K562 (cell line): ENCODE measurements at regions not wholly inside any gene's neighbourhood (a gene's known extent, or its start where the extent isn't known, plus 50 kb on each side); places are given as distances from the start of the nearest gene placed in this dataset.

Experiments
- ATAC-seq: fragments of 200-7000 bp; cut with Tn5 transposase; 3 replicates; pipeline ENCODE4 v1.9.1; 2020; ENCODE audit warnings: moderate library complexity
- BruUV-seq: library from RNA; stranded (reverse); fragments of 400-500 nt; replicated peaks from 2 replicates; lab custom pipeline; 2021; lab: Mats Ljungman, UMichigan
- CTCF ChIA-PET: fragments of 300-600 bp; formaldehyde crosslinking; extraction: SDS; loops from one replicate; lab custom pipeline; 2021; ENCODE audit warnings: low intra/inter-chr PET ratio; lab: Yijun Ruan, JAX
- POLR2A ChIA-PET: fragments of 300-600, 350-650 bp; sonication (Branson Sonifier 250); formaldehyde crosslinking; extraction: SDS; loops from one replicate; lab custom pipeline; 2021; ENCODE audit warnings: antibody characterized with exemption, inconsistent platforms; lab: Yijun Ruan, JAX
- DNase-seq, 4 experiments: peaks; one replicate each; pipeline versions ENCODE4 v3.0.0 to v3.0.0-alpha.2; 2011 to 2018; ENCODE audit warnings: low spot score in 3 of 4, mixed read lengths in 3 of 4; ENCODE audit errors: extremely low read depth in 1 of 4
- FAIRE-seq: peaks from 2 replicates; lab custom pipeline; 2011; peaks lifted over from hg19 to GRCh38; lab: Jason Lieb, UNC
- H2AFZ ChIP-seq: 2 replicates; pipeline ENCODE4 v1.6.0; 2011; ENCODE audit warnings: low read depth, low read length, control low read depth, inconsistent platforms
- H3K27ac ChIP-seq: fragments of 200-600 bp; 3 replicates; pipeline ENCODE4 v1.8.0; 2011; ENCODE audit warnings: low read depth, mild to moderate bottlenecking, control low read depth, inconsistent platforms, low read length, moderate library complexity, mixed read lengths; ENCODE audit errors: extremely low read depth
- H3K27me3 ChIP-seq, 2 experiments: fragments of 300-600 bp in 1 of 2; 2 replicates in 1 of 2; 3 replicates in 1 of 2; pipeline versions ENCODE4 v1.6.0 to v1.8.0; 2011; ENCODE audit warnings: inconsistent platforms in 2 of 2, low read length in 2 of 2, mild to moderate bottlenecking in 1 of 2, mixed read lengths in 1 of 2, moderate library complexity in 1 of 2; ENCODE audit not compliant: control insufficient read depth in 2 of 2, insufficient read depth in 2 of 2
- H3K36me3 ChIP-seq: fragments of 300-600 bp; 3 replicates; pipeline ENCODE4 v1.8.0; 2011; ENCODE audit warnings: mild to moderate bottlenecking, low read length, inconsistent platforms; ENCODE audit not compliant: control insufficient read depth, insufficient read depth
- H3K4me1 ChIP-seq, 2 experiments: fragments of 200-600 bp in 1 of 2; replicated peaks in 1 of 2; 2 replicates in 1 of 2; 3 replicates in 1 of 2; pipeline versions ENCODE4 v1.5.1 to v1.8.0; 2011; ENCODE audit warnings: inconsistent platforms in 2 of 2, low read length in 2 of 2, mild to moderate bottlenecking in 1 of 2, mixed read lengths in 1 of 2, moderate library complexity in 1 of 2; ENCODE audit not compliant: control insufficient read depth in 2 of 2, insufficient read depth in 2 of 2
- H3K4me2 ChIP-seq: 2 replicates; pipeline ENCODE4 v1.6.1; 2011; ENCODE audit warnings: low read length, control low read depth, inconsistent platforms, mixed read lengths; ENCODE audit not compliant: insufficient read depth
- H3K4me3 ChIP-seq: fragments of 200-600 bp; sonication (generic), shearing (Covaris generic); 2 replicates; pipeline ENCODE4 v1.5.1; 2016; ENCODE audit warnings: control low read depth, inconsistent platforms
- H3K79me2 ChIP-seq: fragments of 200-600 bp; 3 replicates; pipeline ENCODE4 v1.8.0; 2011; ENCODE audit warnings: low read length, inconsistent platforms; ENCODE audit not compliant: control insufficient read depth, insufficient read depth
- H3K9ac ChIP-seq, 2 experiments: 2 replicates each; pipeline versions ENCODE4 v1.6.0 to v1.6.1; 2011; ENCODE audit warnings: low read depth in 2 of 2, low read length in 2 of 2, control low read depth in 1 of 2, inconsistent platforms in 1 of 2, mild to moderate bottlenecking in 1 of 2, mixed read lengths in 1 of 2; ENCODE audit not compliant: insufficient read depth in 1 of 2
- H3K9me1 ChIP-seq: one replicate; pipeline ENCODE4 v1.6.0; 2011; ENCODE audit warnings: inconsistent platforms, mild to moderate bottlenecking, low read length, moderate library complexity; ENCODE audit not compliant: control insufficient read depth, insufficient read depth
- H3K9me3 ChIP-seq: replicated peaks from 2 replicates; pipeline ENCODE4 v1.5.1; 2011; ENCODE audit warnings: low read depth, low read length, inconsistent platforms; ENCODE audit not compliant: control insufficient read depth, insufficient read depth
- H4K20me1 ChIP-seq: replicated peaks from 2 replicates; pipeline ENCODE4 v1.6.1; 2011; ENCODE audit warnings: low read length, inconsistent platforms, mixed read lengths; ENCODE audit not compliant: control insufficient read depth, insufficient read depth
- KLF13 ChIP-seq: fragments of 450-650 bp; IDR thresholded peaks from 2 replicates; pipeline ENCODE4 v1.6.1; 2016; ENCODE audit warnings: missing genetic modification characterization, low read depth, mild to moderate bottlenecking, missing compliant biosample characterization, moderate library complexity, borderline replicate concordance
- MEIS2 ChIP-seq: fragments of 450-650 bp; IDR thresholded peaks from 2 replicates; pipeline ENCODE4 v1.6.1; 2014; ENCODE audit warnings: mild to moderate bottlenecking; ENCODE audit not compliant: partially characterized antibody
- RERE ChIP-seq: sonication (generic); formaldehyde crosslinking; IDR thresholded peaks from 2 replicates; pipeline ENCODE4 v1.8.0; 2023; ENCODE audit warnings: missing genetic modification reagents, mild to moderate bottlenecking, borderline replicate concordance
- ZNF134 ChIP-seq: fragments of 250-450 bp; sonication (Bioruptor Pico); conservative IDR thresholded peaks from 2 replicates; pipeline ENCODE4 v1.4.0; 2020
- ZNF398 ChIP-seq: fragments of 250-450 bp; sonication (Bioruptor Pico); IDR thresholded peaks from 2 replicates; pipeline ENCODE4 v1.8.0; 2021; ENCODE audit warnings: moderate library complexity, mild to moderate bottlenecking, inconsistent platforms
- ZNF41 ChIP-seq: fragments of 250-450 bp; sonication (Bioruptor Pico); conservative IDR thresholded peaks from 2 replicates; pipeline ENCODE4 v1.4.0; 2020; ENCODE audit warnings: mild to moderate bottlenecking
- WGBS: fragments of 100-300 bp; shearing (Covaris generic); methylation state at CpG from one replicate; pipeline ENCODE4 v1.1.6; 2016; ENCODE audit warnings: low coverage, mixed read lengths; ENCODE audit not compliant: insufficient coverage; ENCODE audit errors: missing lambda C conversion rate; 5-methylcytosine and 5-hydroxymethylcytosine counted together
- in situ Hi-C: fragments of 300-500 bp; cut with MboI; formaldehyde crosslinking; loops from 4 replicates; pipeline ENCODE4 v1.15.0; 2018; ENCODE audit warnings: inconsistent platforms, mixed read lengths
- intact Hi-C: fragments of 100-400 bp; cut with micrococcal nuclease; formaldehyde crosslinking; loops from 2 replicates; pipeline ENCODE4 v1.14.2; 2022

GRCh38 chr2:120796094-120796493, 60.4 kb downstream of the GLI2 start:
- CTCF ChIA-PET: no interaction called here
- Histone ChIP-seq H3K4me3 (no peak overlapping the region), H3K9me3 (no peaks in the 10 kb centered on the region), H3K79me2 (no peaks in the 10 kb centered on the region), H4K20me1 (peaks cover 6% of the 10 kb centered on the region; the same call in 1 of the 2 replicates), H3K4me1 (no peaks in the 10 kb centered on the region; a peak in 1 of 5 replicates), H3K4me2 (no peak overlapping the region), H3K9ac (no peak overlapping the region), H3K36me3 (no peaks in the 10 kb centered on the region), H3K9me1 (no peaks in the 10 kb centered on the region), H3K27ac (no peak overlapping the region), H2AFZ (no peak overlapping the region), H3K27me3 (peaks cover 21 to 84% of the 10 kb centered on the region in 2 experiments; a peak in 4 of 5 replicates)
- BruUV-seq: no TSS peak
- WGBS: 0% methylated on average over 6 of the region's 7 CpGs
- POLR2A ChIA-PET: no interaction called here
- FAIRE-seq (no peak), DNase-seq (no peak), ATAC-seq (no peak)
- intact Hi-C loops: no loop called here
- in situ Hi-C loops: no loop called here
- TF ChIP-seq MEIS2: no peak
- no peak for TF ChIP-seq ZNF398 (CRISPR knock-in tag)
- no peak for TF ChIP-seq KLF13 (tag)
- TF ChIP-seq ZNF41: no peak
- peak; percentile 88 for TF ChIP-seq ZNF134 (CRISPR knock-in tag)
- TF ChIP-seq RERE (CRISPR knock-in tag): no peak
